Mucosa of descending colon (tissue), 3 donors: ENCODE measurements at regions not wholly inside any gene's neighbourhood (a gene's known extent, or its start where the extent isn't known, plus 50 kb on each side); places are given as distances from the start of the nearest gene placed in this dataset.

Experiments
- ATAC-seq: fragments of 200-7000 bp; cut with Tn5 transposase; one replicate; pipeline ENCODE4 v1.9.1; 2020; ENCODE audit warnings: mild to moderate bottlenecking, moderate library complexity
- DNase-seq, 3 donors: peaks; one replicate each; pipeline ENCODE4 v3.0.0-alpha.2; 2020
- H3K36me3 ChIP-seq: fragments of 200-600 bp; one replicate; pipeline ENCODE4 v1.8.0; 2021; ENCODE audit warnings: low read depth, mild to moderate bottlenecking
- H3K4me1 ChIP-seq: fragments of 200-600 bp; one replicate; pipeline ENCODE4 v1.8.0; 2021; ENCODE audit warnings: low read depth, mild to moderate bottlenecking
- H3K4me3 ChIP-seq: fragments of 200-600 bp; one replicate; pipeline ENCODE4 v1.8.0; 2021; ENCODE audit warnings: mild to moderate bottlenecking
- H3K9me3 ChIP-seq: fragments of 200-600 bp; one replicate; pipeline ENCODE4 v1.8.0; 2021; ENCODE audit warnings: mild to moderate bottlenecking
- intact Hi-C, 2 donors: fragments of 100-400 bp; cut with DNase I in 1 of 2; cut with micrococcal nuclease in 1 of 2; formaldehyde crosslinking; loops; one replicate each; pipeline versions ENCODE4 v1.11.0 to v1.11.1; 2022; cut with DNase I, micrococcal nuclease
- TF ChIP-seq, protein P1 (sequence below): fragments of 200-600 bp; IDR thresholded peaks from one replicate; pipeline ENCODE4 v1.8.0; 2022; ENCODE audit warnings: antibody characterized with exemption, mild to moderate bottlenecking
- donor health status: DM: no; HTN: no; CAD: no; lungs with moderate emphysema.
- donor health status: DM: no; HTN: no; CAD: no.
- donor health status: DM: no; HTN: yes; CAD: no.

- ATAC-seq (no peak), DNase-seq (no peak)
- peaks cover 7% of the 10 kb centered on the region for H3K4me1 ChIP-seq
- TF ChIP-seq, protein P1, sequence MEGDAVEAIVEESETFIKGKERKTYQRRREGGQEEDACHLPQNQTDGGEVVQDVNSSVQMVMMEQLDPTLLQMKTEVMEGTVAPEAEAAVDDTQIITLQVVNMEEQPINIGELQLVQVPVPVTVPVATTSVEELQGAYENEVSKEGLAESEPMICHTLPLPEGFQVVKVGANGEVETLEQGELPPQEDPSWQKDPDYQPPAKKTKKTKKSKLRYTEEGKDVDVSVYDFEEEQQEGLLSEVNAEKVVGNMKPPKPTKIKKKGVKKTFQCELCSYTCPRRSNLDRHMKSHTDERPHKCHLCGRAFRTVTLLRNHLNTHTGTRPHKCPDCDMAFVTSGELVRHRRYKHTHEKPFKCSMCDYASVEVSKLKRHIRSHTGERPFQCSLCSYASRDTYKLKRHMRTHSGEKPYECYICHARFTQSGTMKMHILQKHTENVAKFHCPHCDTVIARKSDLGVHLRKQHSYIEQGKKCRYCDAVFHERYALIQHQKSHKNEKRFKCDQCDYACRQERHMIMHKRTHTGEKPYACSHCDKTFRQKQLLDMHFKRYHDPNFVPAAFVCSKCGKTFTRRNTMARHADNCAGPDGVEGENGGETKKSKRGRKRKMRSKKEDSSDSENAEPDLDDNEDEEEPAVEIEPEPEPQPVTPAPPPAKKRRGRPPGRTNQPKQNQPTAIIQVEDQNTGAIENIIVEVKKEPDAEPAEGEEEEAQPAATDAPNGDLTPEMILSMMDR: no peak
- intact Hi-C loops: no loop called here
- no peaks in the 10 kb centered on the region for H3K9me3 ChIP-seq
- H3K36me3 ChIP-seq: no peaks in the 10 kb centered on the region
- H3K4me3 ChIP-seq: no peak overlapping the region
Observed at GRCh38 chr20:19807946-19808330, 49.9 kb downstream of the RIN2 start.

DNA sequence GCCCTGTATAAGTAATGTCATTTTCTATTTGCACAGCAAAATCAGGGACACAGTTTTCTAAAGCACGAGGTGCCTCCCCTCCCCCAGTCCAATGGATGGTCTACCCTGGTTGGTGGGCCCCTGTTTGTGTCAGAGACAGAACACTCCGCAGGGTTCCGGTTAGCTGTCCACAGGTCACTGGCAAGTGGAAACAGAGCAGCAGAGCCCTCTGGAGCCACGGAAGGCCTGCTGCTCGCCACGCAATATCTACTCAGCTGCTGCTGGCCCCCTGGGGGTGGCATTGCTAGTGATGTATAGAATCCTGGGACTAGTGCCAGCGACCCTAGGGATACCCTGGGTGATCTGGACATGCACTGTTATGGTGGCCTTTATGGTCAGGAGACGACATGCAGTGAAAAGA is 50.4 kb downstream of the RIN2 start:
- Histone ChIP-seq H3K36me3 (no peaks in the 10 kb centered on the region), H3K4me1 (peaks cover 7% of the 10 kb centered on the region), H3K4me3 (no peak overlapping the region), H3K9me3 (no peaks in the 10 kb centered on the region)
- TF ChIP-seq, protein P1: no peak
- intact Hi-C loops: no loop called here
- no peak for ATAC-seq
- no peak for DNase-seq

GRCh38 chr20:19809505-19809904 is 51.4 kb downstream of the RIN2 start:
- TF ChIP-seq, protein P1: no peak
- Histone ChIP-seq H3K36me3 (no peaks in the 10 kb centered on the region), H3K4me1 (peaks cover 7% of the 10 kb centered on the region), H3K9me3 (no peaks in the 10 kb centered on the region), H3K4me3 (no peak overlapping the region)
- ATAC-seq (no peak), DNase-seq (no peak)
- intact Hi-C loops: no loop called here

- intact Hi-C loops: no loop called here
- Histone ChIP-seq H3K36me3 (no peaks in the 10 kb centered on the region), H3K4me1 (peaks cover 7% of the 10 kb centered on the region), H3K9me3 (no peaks in the 10 kb centered on the region), H3K4me3 (no peak overlapping the region)
- TF ChIP-seq, protein P1: no peak
- DNase-seq (no peak), ATAC-seq (no peak)
Observed at GRCh38 chr20:19811231-19811630, 53.2 kb downstream of the RIN2 start.

- H3K4me1 ChIP-seq: peaks cover under 1% of the 10 kb centered on the region
- TF ChIP-seq, protein P1: no peak
- H3K4me3 ChIP-seq: no peak overlapping the region
- H3K36me3 ChIP-seq: no peaks in the 10 kb centered on the region
- intact Hi-C loops: no loop called here
- no peaks in the 10 kb centered on the region for H3K9me3 ChIP-seq
- no peak for DNase-seq
- no peak for ATAC-seq
Observed at GRCh38 chr20:19812056-19812455, 54.0 kb downstream of the RIN2 start.

DNA sequence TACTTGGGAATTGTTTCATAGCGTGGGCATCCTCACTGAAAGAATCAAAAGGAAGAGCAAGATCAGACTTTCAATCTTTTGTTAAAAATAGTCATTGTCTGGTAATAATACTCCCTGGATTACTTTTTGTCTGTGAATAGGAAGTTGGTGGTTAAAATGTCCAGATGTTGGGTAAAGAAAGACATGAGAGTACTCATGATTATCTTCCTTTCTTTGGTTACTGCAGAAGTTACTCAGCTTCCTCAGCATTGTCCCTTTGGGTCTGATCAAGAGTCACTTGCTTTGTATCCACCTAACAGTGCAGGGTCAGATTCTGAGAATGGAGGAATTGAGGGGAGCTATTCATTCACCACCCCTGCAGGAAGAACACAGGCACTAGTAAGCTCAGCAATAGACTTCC is 54.6 kb downstream of the RIN2 start:
- ATAC-seq: no peak
- intact Hi-C loops: no loop called here
- no peak for DNase-seq
- H3K36me3 ChIP-seq: no peaks in the 10 kb centered on the region
- H3K4me3 ChIP-seq: no peak overlapping the region
- H3K9me3 ChIP-seq: no peaks in the 10 kb centered on the region
- H3K4me1 ChIP-seq: no peaks in the 10 kb centered on the region
- TF ChIP-seq, protein P1: no peak
